GM12801 (cell line): ENCODE measurements at regions not wholly inside any gene's neighbourhood (a gene's known extent, or its start where the extent isn't known, plus 50 kb on each side); places are given as distances from the start of the nearest gene placed in this dataset.

Experiments
- TF ChIP-seq, protein P1 (sequence below): IDR thresholded peaks from one replicate; pipeline ENCODE4 v1.5.1; 2011; ENCODE audit warnings: control low read depth; ENCODE audit not compliant: insufficient read length; ENCODE audit errors: extremely low read depth

DNA sequence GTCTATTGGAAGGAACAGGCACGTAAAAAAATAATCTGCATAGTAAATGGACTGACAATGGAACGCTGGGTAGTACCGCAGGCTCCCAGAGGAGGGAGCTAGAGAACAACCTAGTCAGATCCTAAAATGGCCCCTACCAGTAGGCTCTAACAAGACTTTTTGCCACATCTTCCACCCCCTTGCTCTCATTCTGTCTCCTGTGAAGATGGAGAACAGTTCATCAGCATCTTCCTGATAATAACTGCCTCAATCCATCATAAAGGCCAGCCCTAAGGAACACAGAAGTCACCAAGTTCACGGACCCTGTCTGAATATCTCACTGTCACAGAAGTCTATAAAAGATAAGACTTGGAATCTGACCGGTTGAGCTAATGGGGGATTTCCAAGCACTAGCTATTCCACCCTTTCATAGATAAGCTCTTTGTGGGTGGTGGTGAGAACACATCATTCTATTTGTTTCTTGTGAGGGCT, 133.4 kb downstream of the SLC1A3 start:
- TF ChIP-seq, protein P1, sequence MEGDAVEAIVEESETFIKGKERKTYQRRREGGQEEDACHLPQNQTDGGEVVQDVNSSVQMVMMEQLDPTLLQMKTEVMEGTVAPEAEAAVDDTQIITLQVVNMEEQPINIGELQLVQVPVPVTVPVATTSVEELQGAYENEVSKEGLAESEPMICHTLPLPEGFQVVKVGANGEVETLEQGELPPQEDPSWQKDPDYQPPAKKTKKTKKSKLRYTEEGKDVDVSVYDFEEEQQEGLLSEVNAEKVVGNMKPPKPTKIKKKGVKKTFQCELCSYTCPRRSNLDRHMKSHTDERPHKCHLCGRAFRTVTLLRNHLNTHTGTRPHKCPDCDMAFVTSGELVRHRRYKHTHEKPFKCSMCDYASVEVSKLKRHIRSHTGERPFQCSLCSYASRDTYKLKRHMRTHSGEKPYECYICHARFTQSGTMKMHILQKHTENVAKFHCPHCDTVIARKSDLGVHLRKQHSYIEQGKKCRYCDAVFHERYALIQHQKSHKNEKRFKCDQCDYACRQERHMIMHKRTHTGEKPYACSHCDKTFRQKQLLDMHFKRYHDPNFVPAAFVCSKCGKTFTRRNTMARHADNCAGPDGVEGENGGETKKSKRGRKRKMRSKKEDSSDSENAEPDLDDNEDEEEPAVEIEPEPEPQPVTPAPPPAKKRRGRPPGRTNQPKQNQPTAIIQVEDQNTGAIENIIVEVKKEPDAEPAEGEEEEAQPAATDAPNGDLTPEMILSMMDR, result peak; percentile 88

DNA sequence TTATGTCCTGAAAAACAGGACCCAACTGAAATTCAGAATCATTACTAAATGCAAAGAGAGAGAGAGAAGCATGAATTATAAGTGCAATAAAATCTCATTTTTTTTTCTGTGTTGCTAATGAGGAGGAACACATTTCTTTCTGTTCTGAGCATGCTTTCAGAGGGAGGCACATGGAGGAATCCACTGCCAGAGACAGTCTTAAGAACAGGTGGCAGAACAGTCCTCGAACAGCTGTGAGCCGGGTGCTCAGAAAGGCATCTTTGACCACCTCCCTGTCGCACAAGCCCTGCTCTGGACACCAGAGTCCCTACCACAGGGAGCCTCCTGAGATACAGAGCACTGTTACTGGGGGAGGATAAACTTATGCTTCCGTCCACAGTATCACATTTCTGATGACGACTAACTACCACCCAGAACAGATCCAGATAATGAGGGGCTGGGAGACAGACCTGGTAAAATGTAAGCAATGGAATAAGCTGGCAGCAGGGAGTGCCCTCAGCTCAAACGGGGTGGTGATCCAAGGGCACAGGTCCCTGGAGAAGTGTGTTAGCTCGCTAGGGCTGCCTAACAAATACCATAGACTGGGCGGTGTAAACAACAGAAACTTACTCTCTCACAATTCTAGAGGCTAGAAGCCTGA, 134.0 kb downstream of the SLC1A3 start:
- TF ChIP-seq, protein P1, result no peak

DNA sequence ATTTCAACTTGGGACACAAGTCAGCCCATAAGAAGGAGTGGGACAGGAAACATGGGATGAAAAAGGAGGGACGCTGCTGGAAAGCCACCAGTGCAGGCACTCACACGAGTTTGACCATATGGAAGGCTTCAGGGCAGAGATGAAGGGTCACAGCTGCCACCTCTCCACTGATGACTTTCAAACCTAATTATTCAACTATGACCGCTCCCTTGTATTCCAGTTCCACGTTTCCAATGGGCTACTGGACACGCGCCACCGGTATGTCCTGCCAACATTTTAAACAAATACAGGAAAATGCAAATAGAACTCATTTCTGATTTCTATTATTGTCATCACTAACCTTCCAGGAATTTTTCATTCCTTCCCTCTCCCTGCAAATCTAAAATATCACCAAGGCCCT, 134.7 kb downstream of the SLC1A3 start:
- TF ChIP-seq, protein P1, result no peak

DNA sequence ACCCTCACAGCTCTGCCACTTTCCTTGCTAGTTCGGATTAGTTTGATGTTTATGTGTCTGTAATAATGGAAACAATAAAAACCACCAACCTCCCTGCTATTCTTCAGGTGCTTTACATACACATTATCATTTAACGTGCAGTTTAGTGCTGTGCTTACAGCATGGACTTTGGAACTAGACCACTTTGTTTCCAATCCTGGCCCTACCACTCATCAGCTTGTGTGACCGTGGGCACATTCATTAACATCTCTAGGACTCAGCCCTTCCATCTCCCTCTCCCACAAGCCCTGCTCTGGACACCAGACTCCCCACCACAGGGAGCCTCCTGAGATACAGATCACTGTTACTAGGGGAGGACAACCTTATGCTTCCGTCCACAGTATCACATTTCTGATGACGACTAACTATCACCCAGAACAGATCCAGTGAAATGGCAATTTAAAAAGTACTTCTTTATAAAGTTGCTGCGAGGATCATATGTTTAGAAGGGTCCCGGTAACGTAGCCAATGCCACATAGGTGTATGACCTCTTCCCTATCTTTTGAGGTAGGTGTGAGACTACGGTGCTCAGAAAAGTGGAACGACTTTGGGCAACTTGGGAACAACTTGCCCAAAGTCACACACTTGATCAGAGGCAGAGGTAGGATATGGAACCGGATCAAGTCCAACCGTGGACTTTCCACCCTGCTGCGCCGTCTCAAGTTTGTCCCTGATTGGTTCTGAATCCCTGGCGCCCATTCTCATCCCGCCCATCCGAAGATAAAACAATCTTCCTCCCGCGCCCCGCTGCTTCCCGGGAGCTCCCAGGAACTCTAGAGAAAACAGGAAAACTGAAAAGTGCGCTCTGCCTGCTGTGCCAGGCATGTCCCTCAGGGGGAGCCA, 132.4 kb upstream of the NIPBL start:
- TF ChIP-seq, protein P1, result no peak

DNA sequence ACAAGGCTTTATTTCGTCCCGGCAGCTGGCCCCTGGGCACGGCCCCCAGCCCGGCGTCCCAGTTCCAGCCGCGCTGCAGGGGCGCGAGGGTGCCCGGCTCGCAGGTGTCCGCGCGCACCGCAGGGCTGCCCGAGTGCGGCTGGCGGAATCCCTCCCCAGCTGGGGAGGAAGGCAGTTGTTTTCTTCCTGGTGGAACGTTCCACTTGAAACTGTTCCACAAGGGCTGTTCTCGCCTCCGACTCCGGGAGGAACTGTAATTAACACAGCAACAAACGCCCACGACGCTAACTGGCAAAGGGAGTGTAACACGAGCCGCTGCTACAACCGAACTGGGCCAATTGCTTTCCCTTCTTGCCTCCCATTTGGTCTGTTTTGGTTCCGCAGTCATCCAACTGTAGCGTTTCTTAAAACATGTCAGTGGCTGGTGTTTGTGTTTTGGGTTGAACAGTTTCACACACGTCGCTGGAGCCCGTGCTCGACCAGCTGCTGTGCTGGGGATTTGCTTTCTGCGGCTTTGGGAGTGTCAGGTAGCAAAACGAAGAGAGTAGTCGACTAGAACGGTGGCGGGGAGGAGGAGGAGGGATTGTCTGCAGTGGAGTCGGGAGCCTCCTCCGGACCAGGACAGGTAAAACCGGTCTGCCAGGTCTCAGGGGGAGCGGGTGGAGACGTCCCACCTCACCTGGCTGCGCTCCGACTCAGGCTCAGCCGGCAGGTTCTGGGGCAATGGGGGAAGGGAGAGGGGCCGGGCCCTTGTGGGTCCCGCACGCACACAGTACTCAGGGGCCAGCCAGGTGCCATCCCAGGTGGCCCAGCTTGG, 131.6 kb upstream of the NIPBL start:
- TF ChIP-seq, protein P1, result no peak

DNA sequence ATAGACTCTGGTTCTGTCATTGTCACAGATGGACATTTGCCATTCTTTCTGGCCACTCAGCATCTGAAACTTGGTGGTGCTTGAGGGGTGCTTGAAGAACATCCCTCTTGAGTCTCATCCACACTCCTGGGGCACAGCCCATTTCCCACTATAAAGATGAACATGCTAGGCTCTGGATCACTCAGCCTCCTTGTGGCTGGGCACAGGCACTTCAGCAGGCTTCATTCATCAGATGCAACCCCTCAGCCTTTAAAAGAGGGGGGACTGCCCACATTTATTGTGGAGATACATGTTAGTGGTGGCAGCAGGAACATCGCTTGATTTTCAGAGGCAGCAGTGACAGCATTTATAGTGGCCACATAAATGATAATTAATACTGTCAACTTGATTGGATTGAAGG, 124.7 kb upstream of the NIPBL start:
- TF ChIP-seq, protein P1, result no peak

DNA sequence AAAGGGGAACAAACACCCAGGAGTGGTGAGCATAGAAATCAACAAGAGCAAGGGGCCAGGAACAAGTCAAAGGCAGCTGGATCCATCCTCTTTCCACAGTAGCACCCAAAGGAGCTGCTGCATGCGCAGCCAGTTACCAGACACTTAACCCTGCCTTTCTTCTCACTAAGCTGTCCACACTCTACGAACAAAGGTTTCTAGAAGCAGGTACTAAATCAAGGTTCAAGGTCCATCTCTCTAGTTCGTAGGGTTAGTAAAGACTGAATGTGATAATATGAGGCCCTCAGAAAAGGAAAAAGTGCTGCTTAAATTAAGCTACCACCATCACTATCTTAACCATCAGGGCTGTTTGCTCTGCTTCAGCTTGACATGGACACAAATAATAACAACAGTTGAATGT, 121.2 kb upstream of the NIPBL start:
- TF ChIP-seq, protein P1, result no peak
